ENCODE measurements at regions not wholly inside any gene's neighbourhood (a gene's known extent, or its start where the extent isn't known, plus 50 kb on each side); places are given as distances from the start of the nearest gene placed in this dataset.

- Mint-ChIP-seq H3K9me3 (peaks cover 3 to 12% (median 11%) of the 10 kb centered on the region in 3 donors), H3K4me3 (no peak overlapping the region), H3K36me3 (no peaks in the 10 kb centered on the region), H3K27ac (no peak overlapping the region), H3K27me3 (no peaks in the 10 kb centered on the region), H3K4me1 (no peaks in the 10 kb centered on the region)
- no peak for DNase-seq
- no peak overlapping the region for H3K27ac ChIP-seq (ENCODE audit: low read length)
- no peak overlapping the region for H3K4me3 ChIP-seq (ENCODE audit: control insufficient read depth in 1 of 2, extremely low read depth in 1 of 2, low read length in 1 of 2)
- ATAC-seq (replicated peaks in 1 of 4): no peak
- no peaks in the 10 kb centered on the region for H3K4me1 ChIP-seq (ENCODE audit: control insufficient read depth in 1 of 2, extremely low read depth in 1 of 2, insufficient read depth in 2 of 2, low read length in 2 of 2)
- CTCF ChIA-PET: no interaction called here
- no peaks in the 10 kb centered on the region for H3K27me3 ChIP-seq (replicated peaks in 1 of 2; ENCODE audit: control insufficient read depth in 2 of 2, extremely low read depth in 1 of 2, insufficient read depth in 2 of 2, low read length in 1 of 2)
- no CpG with 5 or more reads among the region's 3 CpGs for WGBS (ENCODE audit: insufficient coverage)
- POLR2A ChIA-PET: no interaction called here
- no peaks in the 10 kb centered on the region for H3K9me3 ChIP-seq
- H3K36me3 ChIP-seq (ENCODE audit: control insufficient read depth in 2 of 2, extremely low read depth in 1 of 2, insufficient read depth in 1 of 2, low read length in 1 of 2): no peaks in the 10 kb centered on the region
These were observed 955.7 kb downstream of the SORCS3 start for GRCh38 chr10:105596749-105597148.

GRCh38 chr10:105594296-105594695, 953.2 kb downstream of the SORCS3 start:
- Mint-ChIP-seq H3K4me3 (no peak overlapping the region), H3K27me3 (no peaks in the 10 kb centered on the region), H3K9me3 (peaks cover 3 to 14% (median 6%) of the 10 kb centered on the region in 3 donors), H3K4me1 (no peaks in the 10 kb centered on the region), H3K36me3 (no peaks in the 10 kb centered on the region), H3K27ac (no peak overlapping the region)
- CTCF ChIA-PET: no interaction called here
- DNase-seq (no peak), ATAC-seq (replicated peaks in 1 of 4) (no peak)
- Histone ChIP-seq H3K27me3 (replicated peaks in 1 of 2; ENCODE audit: control insufficient read depth in 2 of 2, extremely low read depth in 1 of 2, insufficient read depth in 2 of 2, low read length in 1 of 2) (no peaks in the 10 kb centered on the region), H3K27ac (ENCODE audit: low read length) (no peak overlapping the region), H3K4me3 (ENCODE audit: control insufficient read depth in 1 of 2, extremely low read depth in 1 of 2, low read length in 1 of 2) (no peak overlapping the region), H3K36me3 (ENCODE audit: control insufficient read depth in 2 of 2, extremely low read depth in 1 of 2, insufficient read depth in 1 of 2, low read length in 1 of 2) (no peaks in the 10 kb centered on the region), H3K9me3 (no peaks in the 10 kb centered on the region), H3K4me1 (ENCODE audit: control insufficient read depth in 1 of 2, extremely low read depth in 1 of 2, insufficient read depth in 2 of 2, low read length in 2 of 2) (no peaks in the 10 kb centered on the region)
- POLR2A ChIA-PET: no interaction called here
- WGBS (ENCODE audit: insufficient coverage): no CpG with 5 or more reads among the region's 2 CpGs

- WGBS (ENCODE audit: insufficient coverage): no CpG with 5 or more reads among the region's 1 CpG
- Mint-ChIP-seq H3K27ac (no peak overlapping the region), H3K27me3 (no peaks in the 10 kb centered on the region), H3K4me3 (no peak overlapping the region), H3K4me1 (no peaks in the 10 kb centered on the region), H3K36me3 (no peaks in the 10 kb centered on the region), H3K9me3 (peaks cover 3 to 15% (median 6%) of the 10 kb centered on the region in 3 donors)
- H3K36me3 ChIP-seq (ENCODE audit: control insufficient read depth in 2 of 2, extremely low read depth in 1 of 2, insufficient read depth in 1 of 2, low read length in 1 of 2): no peaks in the 10 kb centered on the region
- H3K4me1 ChIP-seq (ENCODE audit: control insufficient read depth in 1 of 2, extremely low read depth in 1 of 2, insufficient read depth in 2 of 2, low read length in 2 of 2): no peaks in the 10 kb centered on the region
- ATAC-seq (replicated peaks in 1 of 4): no peak
- no peaks in the 10 kb centered on the region for H3K27me3 ChIP-seq (replicated peaks in 1 of 2; ENCODE audit: control insufficient read depth in 2 of 2, extremely low read depth in 1 of 2, insufficient read depth in 2 of 2, low read length in 1 of 2)
- no peak for DNase-seq
- H3K4me3 ChIP-seq (ENCODE audit: control insufficient read depth in 1 of 2, extremely low read depth in 1 of 2, low read length in 1 of 2): no peak overlapping the region
- H3K27ac ChIP-seq (ENCODE audit: low read length): no peak overlapping the region
- ChIA-PET CTCF (no interaction called here), POLR2A (no interaction called here)
- no peaks in the 10 kb centered on the region for H3K9me3 ChIP-seq
These were observed 951.4 kb downstream of the SORCS3 start for GRCh38 chr10:105592468-105592867.

GRCh38 chr10:105586451-105587098, 945.5 kb downstream of the SORCS3 start:
- POLR2A ChIA-PET: no interaction called here
- ATAC-seq (replicated peaks in 1 of 4) (no peak), DNase-seq (no peak)
- Mint-ChIP-seq H3K9me3 (peaks cover 0 to 3% (median 0%) of the 10 kb centered on the region in 3 donors), H3K4me3 (no peak overlapping the region), H3K27me3 (no peaks in the 10 kb centered on the region), H3K4me1 (no peaks in the 10 kb centered on the region), H3K27ac (no peak overlapping the region), H3K36me3 (no peaks in the 10 kb centered on the region)
- Histone ChIP-seq H3K4me1 (ENCODE audit: control insufficient read depth in 1 of 2, extremely low read depth in 1 of 2, insufficient read depth in 2 of 2, low read length in 2 of 2) (no peaks in the 10 kb centered on the region), H3K36me3 (ENCODE audit: control insufficient read depth in 2 of 2, extremely low read depth in 1 of 2, insufficient read depth in 1 of 2, low read length in 1 of 2) (no peaks in the 10 kb centered on the region), H3K9me3 (no peaks in the 10 kb centered on the region), H3K27ac (ENCODE audit: low read length) (no peak overlapping the region), H3K4me3 (ENCODE audit: control insufficient read depth in 1 of 2, extremely low read depth in 1 of 2, low read length in 1 of 2) (no peak overlapping the region), H3K27me3 (replicated peaks in 1 of 2; ENCODE audit: control insufficient read depth in 2 of 2, extremely low read depth in 1 of 2, insufficient read depth in 2 of 2, low read length in 1 of 2) (no peaks in the 10 kb centered on the region)
- WGBS (ENCODE audit: insufficient coverage): no CpG with 5 or more reads among the region's 4 CpGs
- CTCF ChIA-PET: no interaction called here

GRCh38 chr10:105585753-105586152, 944.7 kb downstream of the SORCS3 start:
- no peak for ATAC-seq (replicated peaks in 1 of 4)
- no peak overlapping the region for H3K27ac Mint-ChIP-seq

GRCh38 chr10:105585171-105585570, 944.1 kb downstream of the SORCS3 start:
- Mint-ChIP-seq H3K27ac (no peak overlapping the region), H3K27me3 (no peaks in the 10 kb centered on the region), H3K9me3 (peaks cover 0 to 4% (median 3%) of the 10 kb centered on the region in 3 donors), H3K4me1 (no peaks in the 10 kb centered on the region), H3K4me3 (no peak overlapping the region), H3K36me3 (no peaks in the 10 kb centered on the region)
- POLR2A ChIA-PET: no interaction called here
- no peak for ATAC-seq (replicated peaks in 1 of 4)
- Histone ChIP-seq H3K4me3 (ENCODE audit: control insufficient read depth in 1 of 2, extremely low read depth in 1 of 2, low read length in 1 of 2) (no peak overlapping the region), H3K9me3 (no peaks in the 10 kb centered on the region), H3K27me3 (replicated peaks in 1 of 2; ENCODE audit: control insufficient read depth in 2 of 2, extremely low read depth in 1 of 2, insufficient read depth in 2 of 2, low read length in 1 of 2) (no peaks in the 10 kb centered on the region), H3K27ac (ENCODE audit: low read length) (no peak overlapping the region), H3K4me1 (ENCODE audit: control insufficient read depth in 1 of 2, extremely low read depth in 1 of 2, insufficient read depth in 2 of 2, low read length in 2 of 2) (no peaks in the 10 kb centered on the region), H3K36me3 (ENCODE audit: control insufficient read depth in 2 of 2, extremely low read depth in 1 of 2, insufficient read depth in 1 of 2, low read length in 1 of 2) (no peaks in the 10 kb centered on the region)
- DNase-seq: no peak
- CTCF ChIA-PET: no interaction called here

More at GRCh38 chr10:105585753-105586152, 944.7 kb downstream of the SORCS3 start:
- Histone ChIP-seq H3K9me3 (no peaks in the 10 kb centered on the region), H3K27me3 (replicated peaks in 1 of 2; ENCODE audit: control insufficient read depth in 2 of 2, extremely low read depth in 1 of 2, insufficient read depth in 2 of 2, low read length in 1 of 2) (no peaks in the 10 kb centered on the region), H3K27ac (ENCODE audit: low read length) (no peak overlapping the region), H3K36me3 (ENCODE audit: control insufficient read depth in 2 of 2, extremely low read depth in 1 of 2, insufficient read depth in 1 of 2, low read length in 1 of 2) (no peaks in the 10 kb centered on the region), H3K4me1 (ENCODE audit: control insufficient read depth in 1 of 2, extremely low read depth in 1 of 2, insufficient read depth in 2 of 2, low read length in 2 of 2) (no peaks in the 10 kb centered on the region), H3K4me3 (ENCODE audit: control insufficient read depth in 1 of 2, extremely low read depth in 1 of 2, low read length in 1 of 2) (no peak overlapping the region)
- Mint-ChIP-seq H3K36me3 (no peaks in the 10 kb centered on the region), H3K27me3 (no peaks in the 10 kb centered on the region), H3K4me3 (no peak overlapping the region), H3K4me1 (no peaks in the 10 kb centered on the region), H3K9me3 (peaks cover 0 to 4% (median 3%) of the 10 kb centered on the region in 3 donors)
- no CpG with 5 or more reads among the region's 5 CpGs for WGBS (ENCODE audit: insufficient coverage)
- POLR2A ChIA-PET: no interaction called here
- CTCF ChIA-PET: no interaction called here
- no peak for DNase-seq

- Mint-ChIP-seq H3K9me3 (peaks cover 12 to 18% (median 16%) of the 10 kb centered on the region in 3 donors), H3K27ac (no peak overlapping the region), H3K4me1 (no peaks in the 10 kb centered on the region), H3K27me3 (no peaks in the 10 kb centered on the region), H3K36me3 (no peaks in the 10 kb centered on the region), H3K4me3 (no peak overlapping the region)
- H3K9me3 ChIP-seq: no peaks in the 10 kb centered on the region
- POLR2A ChIA-PET: no interaction called here
- H3K4me3 ChIP-seq (ENCODE audit: control insufficient read depth in 1 of 2, extremely low read depth in 1 of 2, low read length in 1 of 2): no peak overlapping the region
- H3K27me3 ChIP-seq (replicated peaks in 1 of 2; ENCODE audit: control insufficient read depth in 2 of 2, extremely low read depth in 1 of 2, insufficient read depth in 2 of 2, low read length in 1 of 2): no peaks in the 10 kb centered on the region
- no peaks in the 10 kb centered on the region for H3K4me1 ChIP-seq (ENCODE audit: control insufficient read depth in 1 of 2, extremely low read depth in 1 of 2, insufficient read depth in 2 of 2, low read length in 2 of 2)
- 70% methylated on average over 5 of the region's 5 CpGs for WGBS (ENCODE audit: insufficient coverage)
- DNase-seq (no peak), ATAC-seq (replicated peaks in 1 of 4) (no peak)
- H3K36me3 ChIP-seq (ENCODE audit: control insufficient read depth in 2 of 2, extremely low read depth in 1 of 2, insufficient read depth in 1 of 2, low read length in 1 of 2): no peaks in the 10 kb centered on the region
- no peak overlapping the region for H3K27ac ChIP-seq (ENCODE audit: low read length)
- CTCF ChIA-PET: no interaction called here
These were observed 938.0 kb downstream of the SORCS3 start for GRCh38 chr10:105579112-105579511.
